Coronary artery (tissue), 2 donors: ENCODE measurements at regions not wholly inside any gene's neighbourhood (a gene's known extent, or its start where the extent isn't known, plus 50 kb on each side); places are given as distances from the start of the nearest gene placed in this dataset.

ENCODE experiments used
- DNase-seq: peaks from one replicate; pipeline ENCODE4 v3.0.0-alpha.2; 2017; ENCODE audit warnings: low spot score
- H3K27ac ChIP-seq, 2 donors: fragments of 200-600 bp; sonication (generic); one replicate each; pipeline ENCODE4 v1.5.1; 2016 to 2019
- H3K4me3 ChIP-seq: fragments of 200-600 bp; sonication (generic); 2 replicates; pipeline ENCODE4 v1.5.1; 2016; ENCODE audit warnings: mild to moderate bottlenecking, moderate library complexity
- CTCF ChIP-seq: fragments of 200-600 bp; sonication (generic); IDR thresholded peaks from one replicate; pipeline ENCODE4 v1.5.1; 2019; ENCODE audit warnings: antibody characterized with exemption

GRCh38 chr7:112622159-112622715 lies 141.4 kb downstream of the LSMEM1 start:
- no peak overlapping the region for H3K27ac ChIP-seq
- no peak for TF ChIP-seq CTCF
- DNase-seq = no peak

GRCh38 chr7:112624416-112624815 lies 143.6 kb downstream of the LSMEM1 start:
- H3K27ac ChIP-seq = no peak overlapping the region
- no peak for TF ChIP-seq CTCF
- DNase-seq = no peak
- no peak overlapping the region for H3K4me3 ChIP-seq

More at GRCh38 chr7:112622159-112622715, 141.4 kb downstream of the LSMEM1 start:
- no peak overlapping the region for H3K4me3 ChIP-seq

- no peak for DNase-seq
- H3K27ac ChIP-seq = no peak overlapping the region
- H3K4me3 ChIP-seq = no peak overlapping the region
- TF ChIP-seq CTCF = no peak
Observed at GRCh38 chr7:112630565-112630964, 149.8 kb downstream of the LSMEM1 start.

- H3K4me3 ChIP-seq = no peak overlapping the region
- H3K27ac ChIP-seq = no peak overlapping the region
- no peak for TF ChIP-seq CTCF
- DNase-seq = no peak
Observed at GRCh38 chr7:112634107-112634506, 153.3 kb downstream of the LSMEM1 start.

GRCh38 chr7:112635742-112636141 lies 154.5 kb downstream of the TMEM168 start:
- no peak for DNase-seq
- H3K4me3 ChIP-seq = no peak overlapping the region
- H3K27ac ChIP-seq = no peak overlapping the region
- no peak for TF ChIP-seq CTCF

GRCh38 chr7:112638675-112639400 lies 151.4 kb downstream of the TMEM168 start:
- Histone ChIP-seq H3K27ac (no peak overlapping the region), H3K4me3 (no peak overlapping the region)
- DNase-seq = no peak
- TF ChIP-seq CTCF = no peak

- no peak for DNase-seq
- no peak for TF ChIP-seq CTCF
- H3K27ac ChIP-seq = no peak overlapping the region
Observed at GRCh38 chr7:112640685-112641084, 149.5 kb downstream of the TMEM168 start.

More at GRCh38 chr7:112640685-112641084, 149.5 kb downstream of the TMEM168 start:
- H3K4me3 ChIP-seq = no peak overlapping the region
